Esophagus muscularis mucosa (tissue), 4 donors: ENCODE measurements at regions not wholly inside any gene's neighbourhood (a gene's known extent, or its start where the extent isn't known, plus 50 kb on each side); places are given as distances from the start of the nearest gene placed in this dataset.
A peak's percentile ranks its signal among the peaks of the same experiment; 100 is the strongest.

Source experiments
- DNase-seq: peaks from one replicate; pipeline ENCODE4 v3.0.0-alpha.2; 2017; ENCODE audit errors: extremely low spot score
- H3K27ac ChIP-seq, 4 donors: fragments of 200-600 bp; sonication (generic); replicated peaks in 1 of 4; 1 replicate in 3 of 4; 2 replicates in 1 of 4; pipeline ENCODE4 v1.5.1; 2016 to 2019; ENCODE audit warnings: mild to moderate bottlenecking in 1 of 4
- H3K27me3 ChIP-seq, 4 donors: fragments of 200-600 bp; sonication (generic); one replicate each; pipeline versions ENCODE4 v1.5.1 to v1.6.0; 2016 to 2019
- H3K36me3 ChIP-seq, 4 donors: fragments of 200-600 bp; sonication (generic); one replicate each; pipeline ENCODE4 v1.5.1; 2016 to 2019
- H3K4me1 ChIP-seq, 4 donors: fragments of 200-600 bp; sonication (generic); one replicate each; pipeline ENCODE4 v1.5.1; 2016 to 2019
- H3K4me3 ChIP-seq, 4 donors: fragments of 200-600 bp; sonication (generic); 1 replicate in 2 of 4; 2 replicates in 2 of 4; pipeline ENCODE4 v1.5.1; 2016 to 2019; ENCODE audit warnings: mild to moderate bottlenecking in 4 of 4, moderate library complexity in 1 of 4
- H3K9me3 ChIP-seq, 4 donors: fragments of 200-600 bp; sonication (generic); 1 replicate in 3 of 4; 2 replicates in 1 of 4; pipeline ENCODE4 v1.5.1; 2016 to 2019
- CTCF ChIP-seq, 3 experiments: fragments of 200-600 bp in 2 of 3; fragments of 450-650 bp in 1 of 3; sonication (generic) in 2 of 3; IDR thresholded peaks; one replicate each; pipeline ENCODE4 v1.5.1; 2017 to 2019; ENCODE audit warnings: antibody characterized with exemption in 3 of 3, mild to moderate bottlenecking in 2 of 3, moderate library complexity in 1 of 3
- EP300 ChIP-seq: sonication (generic); formaldehyde crosslinking; IDR thresholded peaks from one replicate; pipeline ENCODE4 v1.6.1; 2017; ENCODE audit warnings: antibody characterized with exemption
- POLR2A ChIP-seq: fragments of 450-650 bp; IDR thresholded peaks from one replicate; pipeline ENCODE4 v1.6.1; 2017; ENCODE audit warnings: antibody characterized with exemption, moderate library complexity, mild to moderate bottlenecking, low read depth
- POLR2AphosphoS5 ChIP-seq, 2 donors: sonication (generic); formaldehyde crosslinking; IDR thresholded peaks; one replicate each; pipeline ENCODE4 v1.6.1; 2017; ENCODE audit warnings: antibody characterized with exemption in 2 of 2
- WGBS: methylation state at CpG from one replicate; pipeline ENCODE4 v1.1.5; 2018; 5-methylcytosine and 5-hydroxymethylcytosine counted together
- intact Hi-C: fragments of 100-400 bp; cut with DNase I; formaldehyde crosslinking; loops from one replicate; pipeline ENCODE4 v1.15.1; 2023

DNA sequence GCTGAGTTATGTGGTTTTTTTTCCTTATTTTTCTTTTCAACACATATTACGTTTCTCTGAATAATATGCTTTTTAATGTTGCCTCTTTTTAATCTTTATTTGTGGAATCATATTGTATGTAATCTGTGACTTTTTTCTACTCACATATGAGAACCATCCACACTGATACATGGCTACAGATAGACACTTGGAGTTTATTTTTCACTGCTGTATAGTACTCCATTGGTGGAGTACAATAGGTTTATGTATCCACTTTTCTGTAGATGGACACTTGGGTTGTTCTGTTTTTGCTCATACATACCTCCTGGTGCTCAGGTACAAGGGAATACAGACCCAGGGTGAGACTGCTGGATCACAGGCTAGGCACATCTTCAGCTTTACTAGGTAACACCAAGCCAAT is 71.5 kb upstream of the ERG start:
- H3K27me3 ChIP-seq: peaks cover 0 to 54% (median 4%) of the 10 kb centered on the region in 4 donors
- no peak for DNase-seq
- intact Hi-C loops: no loop called here

GRCh38 chr21:38570596-38570995 is 72.3 kb upstream of the ERG start:
- intact Hi-C loops: no loop called here

More for the DNA sequence above, 71.5 kb upstream of the ERG start:
- Histone ChIP-seq H3K27ac (no peak overlapping the region), H3K9me3 (no peaks in the 10 kb centered on the region), H3K4me1 (peaks cover 0 to 12% (median 5%) of the 10 kb centered on the region in 4 donors), H3K36me3 (no peaks in the 10 kb centered on the region), H3K4me3 (no peak overlapping the region)
- 87% methylated on average over 1 of the region's 1 CpG for WGBS
- TF ChIP-seq POLR2AphosphoS5 (IDR thresholded peaks at IDR 0.05): no peak
- TF ChIP-seq POLR2A: no peak
- no peak for TF ChIP-seq CTCF (IDR thresholded peaks at IDR 0.05)
- no peak for TF ChIP-seq EP300

GRCh38 chr21:38574895-38575575 is 76.8 kb upstream of the ERG start:
- 41% methylated on average over 9 of the region's 9 CpGs for WGBS
- TF ChIP-seq POLR2A (no peak), CTCF (IDR thresholded peaks at IDR 0.05) (no peak), POLR2AphosphoS5 (IDR thresholded peaks at IDR 0.05) (no peak)
- Histone ChIP-seq H3K27me3 (peaks cover 0 to 46% (median 0%) of the 10 kb centered on the region in 4 donors), H3K27ac (no peak overlapping the region), H3K4me1 (no peaks in the 10 kb centered on the region), H3K36me3 (no peaks in the 10 kb centered on the region), H3K9me3 (no peaks in the 10 kb centered on the region), H3K4me3 (no peak overlapping the region)
- peak; percentile 60 for DNase-seq
- intact Hi-C loops: no loop called here

More at GRCh38 chr21:38570596-38570995, 72.3 kb upstream of the ERG start:
- Histone ChIP-seq H3K27me3 (peaks cover 0 to 52% (median 4%) of the 10 kb centered on the region in 4 donors), H3K36me3 (no peaks in the 10 kb centered on the region), H3K27ac (no peak overlapping the region), H3K4me3 (no peak overlapping the region), H3K4me1 (peaks cover 0 to 12% (median 5%) of the 10 kb centered on the region in 4 donors), H3K9me3 (no peaks in the 10 kb centered on the region)
- no peak for DNase-seq
- TF ChIP-seq POLR2A (no peak), CTCF (IDR thresholded peaks at IDR 0.05) (no peak), EP300 (no peak), POLR2AphosphoS5 (IDR thresholded peaks at IDR 0.05) (no peak)
- 66% methylated on average over 6 of the region's 6 CpGs for WGBS

- intact Hi-C loops: no loop called here
- no peak for DNase-seq
- H3K36me3 ChIP-seq: no peaks in the 10 kb centered on the region
- H3K27me3 ChIP-seq: peaks cover 0 to 33% (median 0%) of the 10 kb centered on the region in 4 donors
- no peak for TF ChIP-seq EP300
- no peak for TF ChIP-seq CTCF (IDR thresholded peaks at IDR 0.05)
- no peak for TF ChIP-seq POLR2A
- no peak for TF ChIP-seq POLR2AphosphoS5 (IDR thresholded peaks at IDR 0.05)
- no peak overlapping the region for H3K4me3 ChIP-seq
- no CpG with 5 or more reads among the region's 5 CpGs for WGBS
- H3K4me1 ChIP-seq: no peaks in the 10 kb centered on the region
- no peak overlapping the region for H3K27ac ChIP-seq
- H3K9me3 ChIP-seq: no peaks in the 10 kb centered on the region
These were observed 79.6 kb upstream of the ERG start for GRCh38 chr21:38577887-38578286.
